ENCODE measurements at regions not wholly inside any gene's neighbourhood (a gene's known extent, or its start where the extent isn't known, plus 50 kb on each side); places are given as distances from the start of the nearest gene placed in this dataset.

DNA sequence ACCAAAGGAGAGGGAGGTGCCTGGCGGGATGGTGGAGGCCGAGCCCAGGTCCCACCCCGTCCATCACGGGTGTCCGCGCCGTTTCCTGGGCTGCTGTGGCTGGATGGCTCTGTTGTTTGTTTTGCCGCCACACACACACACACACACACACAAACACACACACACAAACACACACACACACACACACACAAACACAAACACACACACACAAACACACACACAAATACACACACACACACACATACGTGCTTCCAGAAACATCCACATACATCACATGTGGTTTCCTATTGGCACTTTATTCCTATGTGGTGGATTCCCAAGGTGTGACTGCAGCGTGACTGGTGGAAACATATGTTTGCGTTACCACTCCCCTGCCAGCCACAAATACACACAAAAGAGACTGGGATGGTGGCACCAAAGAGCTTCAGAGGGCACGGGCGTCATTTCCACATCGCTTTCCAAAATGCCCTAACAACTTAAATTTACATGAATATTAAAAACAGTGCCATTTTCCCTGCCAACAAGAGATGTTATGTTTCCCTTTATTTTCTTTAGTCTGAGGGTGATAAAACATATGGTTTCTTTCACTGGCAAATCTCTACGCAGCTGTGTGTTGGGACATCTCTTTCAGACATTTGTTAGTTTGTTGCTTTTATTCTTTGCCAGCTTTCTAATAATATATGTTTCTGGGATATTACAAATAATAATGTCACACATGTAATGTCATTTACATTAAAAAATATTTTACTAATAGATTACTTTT, 356.8 kb downstream of the BRD1 start:
- H3K27me3 ChIP-seq (ENCODE audit: control insufficient read depth in 1 of 2, insufficient read depth in 2 of 2, low read length in 2 of 2), result no peaks in the 10 kb centered on the region
- H3K27ac ChIP-seq (ENCODE audit: low read depth, low read length), result no peak overlapping the region
- no peaks in the 10 kb centered on the region for H3K9me3 ChIP-seq (ENCODE audit: low read length)
- H3K9ac ChIP-seq (ENCODE audit: low read length), result no peak overlapping the region
- no peaks in the 10 kb centered on the region for H3K36me3 ChIP-seq (ENCODE audit: insufficient read depth, low read length)
- H3K4me1 ChIP-seq (ENCODE audit: insufficient read depth, low read length), result no peaks in the 10 kb centered on the region
- H3K4me3 ChIP-seq (ENCODE audit: low read depth in 1 of 2, low read length in 2 of 2), result no peak overlapping the region

DNA sequence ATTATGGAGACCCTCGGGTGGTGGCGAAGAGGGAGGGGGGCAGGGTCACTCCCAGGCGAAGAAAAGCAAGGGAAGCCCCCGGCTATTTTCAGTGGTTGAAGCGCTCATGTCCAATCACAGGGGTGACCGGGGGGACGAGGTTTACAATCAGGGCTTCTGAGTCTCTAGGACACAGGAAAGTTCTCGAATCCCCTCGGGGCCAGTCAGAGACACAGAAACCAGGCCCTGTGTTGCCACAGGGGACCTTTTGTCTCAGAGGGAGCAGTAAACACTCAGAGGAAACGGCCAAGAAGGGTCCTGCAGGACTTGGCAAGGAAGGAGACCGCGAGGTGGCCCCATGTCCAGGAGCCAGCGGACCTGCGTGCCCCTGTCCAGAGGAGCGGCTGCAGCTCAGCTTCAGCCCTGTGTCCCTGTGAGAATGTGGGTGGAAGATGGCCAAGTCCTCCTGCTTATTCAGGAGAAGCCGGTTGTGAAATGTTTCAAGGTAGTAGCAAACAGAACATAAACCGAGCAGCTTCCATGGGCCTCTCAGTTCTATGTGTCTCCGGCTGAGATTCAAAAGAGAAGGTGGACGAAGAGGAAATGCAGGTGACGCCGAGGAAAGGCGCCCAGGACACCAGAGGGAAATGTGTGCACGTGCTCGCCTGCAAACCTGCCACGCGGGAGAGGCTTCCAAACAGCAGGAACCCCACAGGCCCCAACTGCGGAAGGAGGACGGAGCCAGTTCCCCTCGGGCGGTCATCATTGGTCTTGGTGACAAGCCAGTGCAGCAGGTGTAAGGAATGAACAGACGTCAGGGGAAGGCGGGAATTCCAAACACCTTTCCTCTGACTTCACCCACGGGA, 357.6 kb downstream of the BRD1 start:
- H3K9ac ChIP-seq (ENCODE audit: low read length), result no peak overlapping the region
- no peaks in the 10 kb centered on the region for H3K4me1 ChIP-seq (ENCODE audit: insufficient read depth, low read length)
- no peak overlapping the region for H3K27ac ChIP-seq (ENCODE audit: low read depth, low read length)
- no peaks in the 10 kb centered on the region for H3K9me3 ChIP-seq (ENCODE audit: low read length)
- H3K36me3 ChIP-seq (ENCODE audit: insufficient read depth, low read length), result no peaks in the 10 kb centered on the region
- H3K4me3 ChIP-seq (ENCODE audit: low read depth in 1 of 2, low read length in 2 of 2), result no peak overlapping the region
- H3K27me3 ChIP-seq (ENCODE audit: control insufficient read depth in 1 of 2, insufficient read depth in 2 of 2, low read length in 2 of 2), result no peaks in the 10 kb centered on the region

DNA sequence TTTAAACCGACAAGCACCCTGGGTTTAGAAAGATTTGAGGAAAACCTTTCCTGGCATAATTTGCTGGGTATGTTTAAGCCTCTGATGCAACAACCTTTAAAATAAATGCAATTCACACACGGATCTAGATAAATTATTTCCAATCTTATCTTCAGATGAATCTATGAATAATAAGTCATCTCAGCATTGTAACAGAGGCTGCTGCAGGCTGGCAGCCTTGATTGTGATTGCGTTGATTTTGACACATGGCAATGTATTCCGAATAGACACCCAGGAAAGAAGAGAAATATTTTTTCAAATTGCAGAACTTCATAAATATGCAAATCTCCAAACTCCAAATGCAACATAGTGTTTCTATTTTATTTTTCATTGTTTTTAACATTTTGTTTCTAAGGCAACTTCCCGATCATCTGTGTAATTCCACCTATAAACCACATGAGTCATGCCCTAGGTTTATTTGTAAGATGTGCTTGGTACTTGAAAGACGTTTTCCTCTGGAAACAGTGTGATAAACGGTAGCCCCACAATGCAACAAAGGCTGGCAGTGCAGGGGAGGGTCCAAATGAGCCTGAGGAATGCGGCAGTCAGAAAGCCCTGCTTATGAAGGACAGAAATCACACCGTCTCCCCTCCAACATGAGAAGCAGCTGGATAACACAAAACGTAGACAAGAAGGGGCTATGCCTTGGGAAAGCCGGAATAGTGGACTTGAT, 359.0 kb downstream of the BRD1 start:
- Histone ChIP-seq H3K27me3 (ENCODE audit: control insufficient read depth in 1 of 2, insufficient read depth in 2 of 2, low read length in 2 of 2) (no peaks in the 10 kb centered on the region), H3K9ac (ENCODE audit: low read length) (no peak overlapping the region), H3K36me3 (ENCODE audit: insufficient read depth, low read length) (no peaks in the 10 kb centered on the region), H3K4me1 (ENCODE audit: insufficient read depth, low read length) (no peaks in the 10 kb centered on the region), H3K27ac (ENCODE audit: low read depth, low read length) (no peak overlapping the region), H3K9me3 (ENCODE audit: low read length) (no peaks in the 10 kb centered on the region), H3K4me3 (ENCODE audit: low read depth in 1 of 2, low read length in 2 of 2) (no peak overlapping the region)

DNA sequence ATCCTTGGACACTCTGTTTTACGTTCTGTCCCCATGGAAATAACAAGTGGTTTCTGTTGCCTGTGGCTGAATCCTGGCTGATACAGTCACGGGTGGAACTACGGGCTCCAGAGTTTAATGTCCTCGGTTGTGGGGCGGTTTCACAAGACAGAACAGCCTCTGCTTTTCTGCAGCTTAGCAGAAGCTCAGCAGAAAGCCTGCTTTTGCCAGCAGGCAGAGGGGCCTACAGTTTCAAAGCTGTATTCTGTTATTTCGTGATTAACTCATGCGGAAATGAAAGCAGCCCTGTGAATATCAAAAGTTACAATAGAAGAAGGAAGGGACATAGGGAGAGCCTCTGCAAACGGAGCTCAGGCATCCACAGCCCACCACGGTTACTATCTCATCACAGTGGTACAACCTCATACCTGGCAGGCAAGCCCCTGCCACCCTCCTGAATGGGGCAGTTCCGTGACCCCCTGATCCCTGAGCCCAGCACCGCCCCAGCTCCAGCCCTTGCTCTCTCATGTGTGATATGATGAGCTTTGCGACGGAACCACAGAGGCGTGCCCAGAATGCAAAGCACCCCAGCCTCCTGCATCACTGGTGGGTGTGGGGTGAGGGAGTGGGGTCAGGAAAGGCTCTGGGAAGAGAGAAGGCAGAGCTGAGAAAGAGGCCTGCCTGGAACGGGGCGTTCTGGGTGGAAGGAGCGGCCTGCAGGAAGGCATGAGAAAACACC, 360.6 kb downstream of the BRD1 start:
- H3K27me3 ChIP-seq (ENCODE audit: control insufficient read depth in 1 of 2, insufficient read depth in 2 of 2, low read length in 2 of 2), result no peaks in the 10 kb centered on the region
- no peak overlapping the region for H3K27ac ChIP-seq (ENCODE audit: low read depth, low read length)
- H3K36me3 ChIP-seq (ENCODE audit: insufficient read depth, low read length), result no peaks in the 10 kb centered on the region
- H3K4me1 ChIP-seq (ENCODE audit: insufficient read depth, low read length), result no peaks in the 10 kb centered on the region
- no peak overlapping the region for H3K4me3 ChIP-seq (ENCODE audit: low read depth in 1 of 2, low read length in 2 of 2)
- no peak overlapping the region for H3K9ac ChIP-seq (ENCODE audit: low read length)
- no peaks in the 10 kb centered on the region for H3K9me3 ChIP-seq (ENCODE audit: low read length)

DNA sequence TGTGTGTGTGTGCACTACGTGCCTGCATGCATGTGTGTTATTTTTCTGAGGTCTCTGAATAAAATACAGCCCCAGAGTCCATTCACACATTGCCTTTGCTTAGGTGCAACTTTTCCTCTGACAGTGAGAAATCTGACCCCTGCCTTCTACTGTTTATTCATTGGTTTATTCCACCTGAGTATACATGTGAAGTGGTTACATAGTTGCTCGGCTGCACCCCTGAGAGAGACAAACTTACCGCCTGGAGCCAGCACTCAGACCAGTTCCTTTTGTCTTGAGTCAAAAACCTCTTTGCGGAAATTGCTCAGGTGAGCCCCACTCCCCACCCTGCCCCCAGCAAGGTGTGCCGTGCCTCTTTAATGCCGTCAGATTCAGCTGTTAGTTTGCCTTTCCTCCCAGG, 363.6 kb downstream of the BRD1 start:
- H3K27me3 ChIP-seq (ENCODE audit: control insufficient read depth in 1 of 2, insufficient read depth in 2 of 2, low read length in 2 of 2), result peaks cover 0 to 3% of the 10 kb centered on the region in 2 donors
- no peak overlapping the region for H3K9ac ChIP-seq (ENCODE audit: low read length)
- H3K27ac ChIP-seq (ENCODE audit: low read depth, low read length), result no peak overlapping the region
- H3K4me3 ChIP-seq (ENCODE audit: low read depth in 1 of 2, low read length in 2 of 2), result no peak overlapping the region
- H3K4me1 ChIP-seq (ENCODE audit: insufficient read depth, low read length), result no peaks in the 10 kb centered on the region
- H3K36me3 ChIP-seq (ENCODE audit: insufficient read depth, low read length), result no peaks in the 10 kb centered on the region
- no peaks in the 10 kb centered on the region for H3K9me3 ChIP-seq (ENCODE audit: low read length)

DNA sequence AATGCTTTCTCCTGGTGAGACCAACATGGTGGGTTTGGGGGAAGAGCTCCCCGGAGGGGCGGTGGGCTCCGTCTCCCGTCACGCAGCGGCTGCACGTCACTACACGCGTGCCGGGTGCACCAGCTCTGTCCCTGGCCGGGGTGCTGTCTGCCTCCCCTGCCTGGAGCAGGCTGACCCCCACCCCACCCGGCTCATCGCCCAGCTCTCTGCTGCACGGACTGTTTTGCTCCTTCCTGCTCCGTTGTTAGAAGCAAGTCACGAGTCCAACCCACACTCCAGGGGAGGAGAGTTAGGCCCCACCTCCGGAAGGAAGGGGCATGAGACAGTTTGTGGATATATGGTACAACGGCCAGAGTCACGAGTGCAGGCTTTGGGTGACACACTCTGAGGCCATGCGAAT, 364.9 kb downstream of the BRD1 start:
- H3K27me3 ChIP-seq (ENCODE audit: control insufficient read depth in 1 of 2, insufficient read depth in 2 of 2, low read length in 2 of 2), result peaks cover 3 to 4% of the 10 kb centered on the region in 2 donors
- H3K27ac ChIP-seq (ENCODE audit: low read depth, low read length), result no peak overlapping the region
- H3K9me3 ChIP-seq (ENCODE audit: low read length), result no peaks in the 10 kb centered on the region
- H3K4me1 ChIP-seq (ENCODE audit: insufficient read depth, low read length), result no peaks in the 10 kb centered on the region
- no peaks in the 10 kb centered on the region for H3K36me3 ChIP-seq (ENCODE audit: insufficient read depth, low read length)
- H3K9ac ChIP-seq (ENCODE audit: low read length), result no peak overlapping the region
- no peak overlapping the region for H3K4me3 ChIP-seq (ENCODE audit: low read depth in 1 of 2, low read length in 2 of 2)

DNA sequence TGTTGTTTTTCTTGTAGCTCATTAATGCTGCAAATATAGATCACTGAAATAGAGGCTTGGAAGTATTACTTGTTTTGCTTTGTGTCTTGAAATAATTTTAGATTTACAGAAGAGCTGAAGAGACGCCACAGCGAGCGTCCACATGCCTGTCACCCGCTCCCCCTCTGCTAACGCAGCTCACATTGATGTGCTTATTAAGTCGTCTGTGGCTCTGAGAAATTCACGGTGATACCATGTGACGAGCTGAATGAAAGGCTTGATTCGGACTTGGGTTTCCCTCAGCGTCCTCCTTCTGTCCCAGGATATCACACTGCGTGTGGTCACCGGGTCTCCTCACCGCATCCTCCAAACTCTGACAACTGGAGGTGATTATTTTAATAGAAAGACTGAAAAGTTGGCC, 365.4 kb downstream of the BRD1 start:
- H3K9ac ChIP-seq (ENCODE audit: low read length), result no peak overlapping the region
- no peaks in the 10 kb centered on the region for H3K4me1 ChIP-seq (ENCODE audit: insufficient read depth, low read length)
- peaks cover 3 to 4% of the 10 kb centered on the region in 2 donors for H3K27me3 ChIP-seq (ENCODE audit: control insufficient read depth in 1 of 2, insufficient read depth in 2 of 2, low read length in 2 of 2)
- no peak overlapping the region for H3K4me3 ChIP-seq (ENCODE audit: low read depth in 1 of 2, low read length in 2 of 2)
- H3K9me3 ChIP-seq (ENCODE audit: low read length), result no peaks in the 10 kb centered on the region
- no peak overlapping the region for H3K27ac ChIP-seq (ENCODE audit: low read depth, low read length)
- H3K36me3 ChIP-seq (ENCODE audit: insufficient read depth, low read length), result no peaks in the 10 kb centered on the region

DNA sequence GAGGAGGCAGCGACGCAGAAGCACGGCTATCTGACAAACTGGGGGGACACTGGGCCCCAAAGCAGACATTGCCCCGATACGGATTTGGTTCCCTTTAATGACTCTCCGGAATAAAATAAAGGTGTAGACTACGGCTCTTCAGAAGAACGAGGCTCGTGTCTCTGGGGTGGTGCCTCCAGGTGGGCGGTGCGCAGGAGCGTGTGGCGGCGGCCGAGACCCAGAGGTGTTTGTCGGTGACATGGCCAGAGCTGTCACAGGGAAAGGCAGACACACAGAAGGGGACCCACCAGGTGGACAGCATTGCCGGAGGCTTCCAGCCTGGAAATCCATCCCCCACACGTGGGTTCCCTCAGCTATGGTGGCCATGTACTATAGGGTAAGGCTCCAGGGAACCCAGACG, 366.0 kb downstream of the BRD1 start:
- no peaks in the 10 kb centered on the region for H3K4me1 ChIP-seq (ENCODE audit: insufficient read depth, low read length)
- H3K4me3 ChIP-seq (ENCODE audit: low read depth in 1 of 2, low read length in 2 of 2), result no peak overlapping the region
- H3K9ac ChIP-seq (ENCODE audit: low read length), result no peak overlapping the region
- no peak overlapping the region for H3K27ac ChIP-seq (ENCODE audit: low read depth, low read length)
- H3K9me3 ChIP-seq (ENCODE audit: low read length), result no peaks in the 10 kb centered on the region
- no peaks in the 10 kb centered on the region for H3K36me3 ChIP-seq (ENCODE audit: insufficient read depth, low read length)
- peaks cover 3 to 4% of the 10 kb centered on the region in 2 donors for H3K27me3 ChIP-seq (ENCODE audit: control insufficient read depth in 1 of 2, insufficient read depth in 2 of 2, low read length in 2 of 2)

DNA sequence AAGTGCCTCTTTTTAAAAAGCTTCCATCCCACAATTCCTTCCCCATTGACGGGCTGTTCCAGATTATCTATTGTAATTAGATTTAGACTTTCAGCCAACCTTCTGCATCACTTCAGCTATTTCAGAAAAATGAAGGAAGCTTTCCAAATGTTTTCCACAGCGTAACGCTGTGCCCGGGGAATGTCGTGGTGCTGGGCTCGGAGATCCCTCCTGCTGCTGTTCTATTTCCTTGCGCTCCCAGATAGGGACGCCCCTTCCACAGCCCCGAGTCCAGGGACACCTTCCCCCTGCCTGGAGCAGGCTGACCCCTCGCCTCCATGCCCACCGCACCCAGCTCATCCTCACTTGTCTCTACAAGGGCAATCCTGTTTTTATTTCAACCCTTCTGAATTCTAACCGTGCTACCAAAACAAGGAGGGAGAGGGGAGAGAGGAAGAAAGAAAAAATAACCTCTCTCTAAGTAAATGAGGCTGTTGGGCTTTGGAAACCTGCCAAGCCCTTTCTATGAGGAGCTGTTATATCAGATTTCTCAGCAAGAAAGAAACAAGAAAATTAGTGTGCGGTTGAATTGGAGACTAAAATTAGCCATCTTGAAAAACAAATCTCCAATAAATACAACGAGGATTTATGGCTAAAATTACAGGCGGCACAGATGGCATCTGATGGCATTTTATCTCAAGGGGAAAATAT, 366.9 kb downstream of the BRD1 start:
- Histone ChIP-seq H3K9me3 (ENCODE audit: low read length) (no peaks in the 10 kb centered on the region), H3K9ac (ENCODE audit: low read length) (no peak overlapping the region), H3K27ac (ENCODE audit: low read depth, low read length) (no peak overlapping the region), H3K4me3 (ENCODE audit: low read depth in 1 of 2, low read length in 2 of 2) (no peak overlapping the region), H3K4me1 (ENCODE audit: insufficient read depth, low read length) (no peaks in the 10 kb centered on the region), H3K27me3 (ENCODE audit: control insufficient read depth in 1 of 2, insufficient read depth in 2 of 2, low read length in 2 of 2) (peaks cover 3 to 4% of the 10 kb centered on the region in 2 donors), H3K36me3 (ENCODE audit: insufficient read depth, low read length) (no peaks in the 10 kb centered on the region)

DNA sequence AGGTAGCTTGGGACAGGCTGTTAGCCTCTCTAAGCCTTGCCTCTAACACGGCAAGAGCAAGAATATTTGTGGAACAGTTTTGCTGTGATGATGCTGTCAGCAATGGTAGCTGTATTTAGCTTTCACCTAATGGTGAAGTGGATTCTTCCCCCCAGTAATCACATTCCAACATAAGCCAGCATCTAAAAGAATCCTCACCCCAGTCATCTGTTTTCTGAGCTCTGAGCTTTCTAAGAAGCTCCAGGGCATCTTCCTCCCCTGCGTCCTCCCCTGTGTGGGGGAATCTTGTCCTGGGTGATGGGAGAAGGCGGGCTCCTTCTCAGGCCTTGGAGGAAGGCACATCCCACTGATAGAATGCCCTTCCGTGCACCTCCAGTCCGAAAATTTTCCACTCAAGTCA, 367.6 kb downstream of the BRD1 start:
- H3K27me3 ChIP-seq (ENCODE audit: control insufficient read depth in 1 of 2, insufficient read depth in 2 of 2, low read length in 2 of 2), result peaks cover 4 to 10% of the 10 kb centered on the region in 2 donors
- H3K9ac ChIP-seq (ENCODE audit: low read length), result no peak overlapping the region
- H3K27ac ChIP-seq (ENCODE audit: low read depth, low read length), result no peak overlapping the region
- no peaks in the 10 kb centered on the region for H3K9me3 ChIP-seq (ENCODE audit: low read length)
- H3K4me1 ChIP-seq (ENCODE audit: insufficient read depth, low read length), result no peaks in the 10 kb centered on the region
- no peak overlapping the region for H3K4me3 ChIP-seq (ENCODE audit: low read depth in 1 of 2, low read length in 2 of 2)
- H3K36me3 ChIP-seq (ENCODE audit: insufficient read depth, low read length), result no peaks in the 10 kb centered on the region
